GM18867 (cell line): ENCODE measurements at regions not wholly inside any gene's neighbourhood (a gene's known extent, or its start where the extent isn't known, plus 50 kb on each side); places are given as distances from the start of the nearest gene placed in this dataset.

Source experiments
- ATAC-seq: cut with Tn5 transposase; IDR thresholded peaks from one replicate; pipeline ENCODE4 v1.9.1; 2021; ENCODE audit warnings: mild to moderate bottlenecking, moderate library complexity; ENCODE audit not compliant: unreplicated experiment

- no peak for ATAC-seq
Observed at GRCh38 chr22:47629273-47629711, 866.8 kb downstream of the TBC1D22A start.

GRCh38 chr22:47628477-47629272, 866.2 kb downstream of the TBC1D22A start:
- ATAC-seq, result no peak

GRCh38 chr22:47627556-47628253, 865.3 kb downstream of the TBC1D22A start:
- ATAC-seq, result no peak

GRCh38 chr22:47626428-47627390, 864.3 kb downstream of the TBC1D22A start:
- no peak for ATAC-seq

GRCh38 chr22:47625531-47626427, 863.3 kb downstream of the TBC1D22A start:
- ATAC-seq, result no peak

GRCh38 chr22:47625013-47625385, 862.5 kb downstream of the TBC1D22A start:
- ATAC-seq, result no peak

GRCh38 chr22:47624252-47625012, 862.0 kb downstream of the TBC1D22A start:
- no peak for ATAC-seq

GRCh38 chr22:47623763-47624148, 861.3 kb downstream of the TBC1D22A start:
- ATAC-seq, result no peak

- no peak for ATAC-seq
Observed at GRCh38 chr22:47623066-47623762, 860.8 kb downstream of the TBC1D22A start.

GRCh38 chr22:47622541-47622940, 860.1 kb downstream of the TBC1D22A start:
- ATAC-seq, result no peak

- ATAC-seq, result no peak
Observed at GRCh38 chr22:47621253-47621652, 858.8 kb downstream of the TBC1D22A start.

GRCh38 chr22:47620391-47620790, 857.9 kb downstream of the TBC1D22A start:
- ATAC-seq, result no peak

GRCh38 chr22:47619631-47620030, 857.2 kb downstream of the TBC1D22A start:
- no peak for ATAC-seq

- ATAC-seq, result no peak
Observed at GRCh38 chr22:47618180-47619010, 855.9 kb downstream of the TBC1D22A start.

GRCh38 chr22:47617186-47617585, 854.7 kb downstream of the TBC1D22A start:
- no peak for ATAC-seq

GRCh38 chr22:47616396-47617020, 854.1 kb downstream of the TBC1D22A start:
- no peak for ATAC-seq

GRCh38 chr22:47615051-47615450, 852.6 kb downstream of the TBC1D22A start:
- ATAC-seq, result no peak
